DND-41 (cell line): ENCODE measurements at regions not wholly inside any gene's neighbourhood (a gene's known extent, or its start where the extent isn't known, plus 50 kb on each side); places are given as distances from the start of the nearest gene placed in this dataset.

Experiments
- ATAC-seq: fragments of 200-7000 bp; cut with Tn5 transposase; 3 replicates; pipeline ENCODE4 v1.9.1; 2021; ENCODE audit warnings: low read depth; ENCODE audit not compliant: insufficient read depth
- DNase-seq: peaks from one replicate; pipeline ENCODE4 v3.0.0-alpha.2; 2020
- H2AFZ ChIP-seq: 2 replicates; pipeline ENCODE4 v1.6.0; 2012; ENCODE audit warnings: low read depth, low read length
- H3K27ac ChIP-seq: 2 replicates; pipeline ENCODE4 v1.5.1; 2012; ENCODE audit warnings: low read length, inconsistent platforms
- H3K27me3 ChIP-seq: fragments of 200-600 bp; sonication (generic); 2 replicates; pipeline ENCODE4 v1.6.0; 2012; ENCODE audit warnings: low read length, mild to moderate bottlenecking, inconsistent platforms; ENCODE audit not compliant: insufficient read depth, poor library complexity
- H3K36me3 ChIP-seq: 2 replicates; pipeline ENCODE4 v1.5.1; 2012; ENCODE audit warnings: low read length, inconsistent platforms; ENCODE audit not compliant: insufficient read depth
- H3K4me1 ChIP-seq: 2 replicates; pipeline ENCODE4 v1.5.1; 2012; ENCODE audit warnings: mild to moderate bottlenecking, low read length; ENCODE audit not compliant: insufficient read depth
- H3K4me2 ChIP-seq: 2 replicates; pipeline ENCODE4 v1.6.0; 2012; ENCODE audit warnings: mild to moderate bottlenecking, moderate library complexity, low read length, inconsistent platforms; ENCODE audit not compliant: insufficient read depth
- H3K4me3 ChIP-seq, 2 experiments: fragments of 200-600 bp in 1 of 2; shearing (Covaris generic) in 1 of 2; 2 replicates each; pipeline ENCODE4 v1.5.1; 2012 to 2016; ENCODE audit warnings: inconsistent platforms in 2 of 2, low read length in 2 of 2, mild to moderate bottlenecking in 2 of 2, low read depth in 1 of 2, moderate library complexity in 1 of 2
- H3K79me2 ChIP-seq: 2 replicates; pipeline ENCODE4 v1.6.0; 2012; ENCODE audit warnings: low read length, inconsistent platforms; ENCODE audit not compliant: insufficient read depth
- H3K9ac ChIP-seq: 2 replicates; pipeline ENCODE4 v1.6.0; 2012; ENCODE audit warnings: low read depth, mild to moderate bottlenecking, inconsistent platforms, low read length, moderate library complexity
- H3K9me3 ChIP-seq: 2 replicates; pipeline ENCODE4 v1.5.1; 2012; ENCODE audit warnings: low read length, moderate library complexity, mild to moderate bottlenecking, inconsistent platforms; ENCODE audit not compliant: insufficient read depth, severe bottlenecking
- H4K20me1 ChIP-seq: 2 replicates; pipeline ENCODE4 v1.6.0; 2012; ENCODE audit warnings: low read length; ENCODE audit not compliant: insufficient read depth
- CTCF ChIP-seq: IDR thresholded peaks from 2 replicates; pipeline ENCODE4 v1.5.1; 2012; ENCODE audit warnings: borderline replicate concordance, low read length, moderate library complexity, mild to moderate bottlenecking; ENCODE audit not compliant: poor library complexity, severe bottlenecking; ENCODE audit errors: extremely low read depth
- EZH2 ChIP-seq: IDR thresholded peaks from 3 replicates; pipeline ENCODE4 v1.6.1; 2012; ENCODE audit warnings: borderline replicate concordance, low read depth, mild to moderate bottlenecking, moderate library complexity, low read length, inconsistent platforms; ENCODE audit not compliant: severe bottlenecking

GRCh38 chr5:9686216-9686615 lies 56.1 kb upstream of the TAS2R1 start:
- no peak for TF ChIP-seq EZH2
- no peak for TF ChIP-seq CTCF
- Histone ChIP-seq H3K4me3 (no peak overlapping the region), H3K9me3 (no peaks in the 10 kb centered on the region), H2AFZ (no peak overlapping the region), H3K36me3 (no peaks in the 10 kb centered on the region), H3K4me1 (no peaks in the 10 kb centered on the region), H3K4me2 (no peak overlapping the region), H3K27ac (no peak overlapping the region), H3K9ac (no peak overlapping the region), H3K79me2 (no peaks in the 10 kb centered on the region), H3K27me3 (no peaks in the 10 kb centered on the region), H4K20me1 (no peaks in the 10 kb centered on the region)
- ATAC-seq (no peak), DNase-seq (no peak)

GRCh38 chr5:9681706-9682105 lies 51.6 kb upstream of the TAS2R1 start:
- Histone ChIP-seq H3K4me2 (no peak overlapping the region), H3K36me3 (no peaks in the 10 kb centered on the region), H3K9ac (no peak overlapping the region), H2AFZ (no peak overlapping the region), H3K27ac (no peak overlapping the region), H3K27me3 (no peaks in the 10 kb centered on the region), H3K4me3 (no peak overlapping the region), H3K79me2 (no peaks in the 10 kb centered on the region), H3K4me1 (no peaks in the 10 kb centered on the region), H4K20me1 (no peaks in the 10 kb centered on the region), H3K9me3 (no peaks in the 10 kb centered on the region)
- DNase-seq (no peak), ATAC-seq (no peak)
- no peak for TF ChIP-seq CTCF
- no peak for TF ChIP-seq EZH2
